Omental fat pad (tissue), 3 donors: ENCODE measurements at regions not wholly inside any gene's neighbourhood (a gene's known extent, or its start where the extent isn't known, plus 50 kb on each side); places are given as distances from the start of the nearest gene placed in this dataset.

Experiments used
- ATAC-seq: fragments of 150-250 bp; one replicate; pipeline ENCODE4 v1.9.1; 2016; ENCODE audit warnings: mild to moderate bottlenecking, moderate library complexity; ENCODE audit not compliant: low FRiP score
- DNase-seq: peaks from one replicate; pipeline ENCODE4 v3.0.0-alpha.2; 2019; ENCODE audit warnings: low spot score
- CTCF ChIP-seq, 3 donors: fragments of 450-650 bp; IDR thresholded peaks; one replicate each; pipeline ENCODE4 v1.5.1; 2016 to 2017; ENCODE audit warnings: antibody characterized with exemption in 3 of 3, mild to moderate bottlenecking in 3 of 3, moderate library complexity in 2 of 3

- ATAC-seq (no peak), DNase-seq (no peak)
- TF ChIP-seq CTCF (IDR thresholded peaks at IDR 0.05) = no peak
Measured at GRCh38 chr2:19050354-19050753, 308.1 kb downstream of the OSR1 start.

GRCh38 chr2:19048593-19049266 is 309.7 kb downstream of the OSR1 start:
- peak; percentile 32 for DNase-seq
- ATAC-seq = no peak
- TF ChIP-seq CTCF (IDR thresholded peaks at IDR 0.05) = no peak

DNA sequence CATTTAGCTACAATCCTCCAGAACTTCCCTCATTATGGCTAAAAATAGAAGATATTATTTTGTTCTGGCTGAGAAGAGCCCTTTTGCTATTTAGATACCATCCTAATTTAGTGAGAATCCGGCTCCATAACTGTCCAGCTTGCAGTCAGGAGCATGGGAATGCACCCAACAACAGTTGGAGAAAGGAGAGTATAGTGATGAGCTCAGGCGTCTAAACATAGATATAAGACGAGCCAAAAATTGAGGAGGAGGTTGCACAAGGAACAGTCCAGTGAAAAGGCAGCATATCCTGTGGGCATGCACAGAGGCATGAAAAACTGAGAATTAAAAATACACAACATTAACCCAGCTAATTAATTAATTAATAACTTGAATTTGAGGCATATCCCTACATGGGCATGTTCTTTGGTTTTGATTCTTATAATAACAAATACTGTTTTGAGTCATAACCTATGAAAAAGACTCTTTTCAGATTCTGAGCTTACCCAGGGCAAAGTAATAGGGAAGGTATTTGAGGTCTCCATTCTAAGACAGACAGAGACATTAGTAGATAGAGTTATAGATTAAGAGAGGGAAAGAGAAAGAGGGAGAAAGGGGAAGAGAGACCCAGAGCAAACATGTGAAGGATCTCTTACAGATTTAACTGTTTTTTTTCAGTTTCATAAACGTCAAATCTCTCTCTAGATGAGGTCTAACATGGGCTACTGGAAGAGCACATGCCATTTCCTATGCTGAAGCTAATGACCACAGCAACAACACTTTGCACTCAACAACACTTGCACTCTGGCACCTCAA is 311.2 kb downstream of the OSR1 start:
- no peak for DNase-seq
- ATAC-seq = peak; percentile 79
- no peak for TF ChIP-seq CTCF (IDR thresholded peaks at IDR 0.05)

DNA sequence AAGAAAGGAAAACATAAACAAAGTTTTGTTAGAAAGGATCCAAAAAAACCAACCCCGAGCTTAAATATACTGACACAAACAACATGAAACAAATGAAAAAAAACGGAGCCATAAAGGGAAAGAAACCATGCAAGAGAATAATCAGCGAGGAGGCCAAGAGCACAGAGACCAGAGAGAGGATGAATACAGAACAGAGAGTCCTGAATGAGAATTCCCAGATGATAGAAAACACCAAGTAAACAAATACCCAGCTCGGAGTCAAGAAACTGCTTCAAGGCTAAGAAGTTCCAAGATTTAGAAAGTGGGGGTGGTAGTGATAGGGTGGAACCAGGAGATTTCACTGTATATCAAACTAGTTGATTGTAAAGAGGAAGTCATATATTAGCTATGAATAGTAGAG is 313.3 kb downstream of the OSR1 start:
- ATAC-seq = no peak
- no peak for DNase-seq
- TF ChIP-seq CTCF (IDR thresholded peaks at IDR 0.05) = no peak

GRCh38 chr2:19043893-19044292 is 314.5 kb downstream of the OSR1 start:
- DNase-seq (no peak), ATAC-seq (no peak)
- TF ChIP-seq CTCF (IDR thresholded peaks at IDR 0.05) = no peak

GRCh38 chr2:19041434-19042041 is 316.9 kb downstream of the OSR1 start:
- ATAC-seq (peak; percentile 47), DNase-seq (no peak)
- TF ChIP-seq CTCF (IDR thresholded peaks at IDR 0.05) = no peak
